ENCODE measurements at regions not wholly inside any gene's neighbourhood (a gene's known extent, or its start where the extent isn't known, plus 50 kb on each side); places are given as distances from the start of the nearest gene placed in this dataset.

DNA sequence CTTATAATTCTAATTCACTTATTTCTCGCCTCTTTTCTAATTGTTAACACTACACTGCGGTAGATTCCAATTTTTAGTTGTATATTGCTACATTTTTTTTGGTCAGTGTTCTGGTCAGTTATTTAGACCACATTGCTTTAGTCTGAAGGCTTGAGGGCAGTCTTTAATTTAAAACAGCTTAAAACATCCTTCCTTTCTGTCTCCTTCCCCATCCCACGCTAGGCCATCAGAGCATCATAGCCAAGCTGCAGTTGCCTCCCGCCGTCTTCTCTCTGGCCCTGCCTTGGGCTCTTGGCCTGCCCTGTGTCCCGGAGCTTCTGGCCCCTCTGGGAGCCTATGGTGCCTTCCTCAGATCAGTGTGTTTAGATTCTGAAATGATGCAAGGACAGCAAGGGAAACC is 52.6 kb upstream of the GLI2 start:
- Histone ChIP-seq H3K4me3 (no peak overlapping the region), H3K27ac (ENCODE audit: control insufficient read depth, insufficient read depth) (no peak overlapping the region), H3K9ac (ENCODE audit: control insufficient read depth, insufficient read depth, low read length) (no peak overlapping the region), H3K4me1 (ENCODE audit: control insufficient read depth, insufficient read depth, low read length) (no peaks in the 10 kb centered on the region), H3K9me3 (replicated peaks; ENCODE audit: control insufficient read depth, insufficient read depth, low read length) (no peaks in the 10 kb centered on the region), H3K36me3 (ENCODE audit: control insufficient read depth in 2 of 2, insufficient read depth in 2 of 2, low read length in 1 of 2) (no peaks in the 10 kb centered on the region), H3K79me2 (ENCODE audit: control insufficient read depth, insufficient read depth, low read length) (no peaks in the 10 kb centered on the region), H3K4me2 (ENCODE audit: control insufficient read depth, insufficient read depth) (no peak overlapping the region), H4K20me1 (ENCODE audit: control insufficient read depth, insufficient read depth) (no peaks in the 10 kb centered on the region), H2AFZ (ENCODE audit: control insufficient read depth, low read depth, low read length) (no peak overlapping the region), H3K27me3 (replicated peaks in 1 of 2; ENCODE audit: control insufficient read depth in 2 of 2, insufficient read depth in 2 of 2, low read length in 1 of 2) (peaks cover 0 to 2% of the 10 kb centered on the region in 2 experiments; a peak in 1 of 4 replicates)
- ChIA-PET POLR2A (no interaction called here), CTCF (no interaction called here), RAD21 (ENCODE audit: unreplicated experiment) (no interaction called here), SMC1A (ENCODE audit: uncharacterized antibody, unreplicated experiment) (no interaction called here)
- DNase-seq (ENCODE audit: low read depth, low spot score) = no peak
- no peak for FAIRE-seq
- no peak for ATAC-seq
- intact Hi-C loops (cut with micrococcal nuclease; ENCODE audit: unreplicated experiment) (loop anchor here (5.0 kb wide), 3 partner anchors 341 to 1041 kb away; no protein-coding TSS in a partner anchor), in situ Hi-C loops (cut with MboI) (loop anchor here (10.0 to 25.0 kb wide), 2 partner anchors 471 to 568 kb away; partner anchors contain the start of gene TMEM185B)
- TF ChIP-seq SREBF1 (IDR thresholded peaks at IDR 0.05; ENCODE audit: low read length) = no peak
- TF ChIP-seq, protein P1, sequence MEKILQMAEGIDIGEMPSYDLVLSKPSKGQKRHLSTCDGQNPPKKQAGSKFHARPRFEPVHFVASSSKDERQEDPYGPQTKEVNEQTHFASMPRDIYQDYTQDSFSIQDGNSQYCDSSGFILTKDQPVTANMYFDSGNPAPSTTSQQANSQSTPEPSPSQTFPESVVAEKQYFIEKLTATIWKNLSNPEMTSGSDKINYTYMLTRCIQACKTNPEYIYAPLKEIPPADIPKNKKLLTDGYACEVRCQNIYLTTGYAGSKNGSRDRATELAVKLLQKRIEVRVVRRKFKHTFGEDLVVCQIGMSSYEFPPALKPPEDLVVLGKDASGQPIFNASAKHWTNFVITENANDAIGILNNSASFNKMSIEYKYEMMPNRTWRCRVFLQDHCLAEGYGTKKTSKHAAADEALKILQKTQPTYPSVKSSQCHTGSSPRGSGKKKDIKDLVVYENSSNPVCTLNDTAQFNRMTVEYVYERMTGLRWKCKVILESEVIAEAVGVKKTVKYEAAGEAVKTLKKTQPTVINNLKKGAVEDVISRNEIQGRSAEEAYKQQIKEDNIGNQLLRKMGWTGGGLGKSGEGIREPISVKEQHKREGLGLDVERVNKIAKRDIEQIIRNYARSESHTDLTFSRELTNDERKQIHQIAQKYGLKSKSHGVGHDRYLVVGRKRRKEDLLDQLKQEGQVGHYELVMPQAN (conservative IDR thresholded peaks at IDR 0.05) = no peak
- TF ChIP-seq RAD51 (IDR thresholded peaks at IDR 0.05) = no peak
- no peak for TF ChIP-seq CBFB (IDR thresholded peaks at IDR 0.05; ENCODE audit: low read depth)
- no peak for TF ChIP-seq MTA2 (IDR thresholded peaks at IDR 0.05; ENCODE audit: low read depth)
- no peak for TF ChIP-seq CHD4 (IDR thresholded peaks at IDR 0.05)
- no peak for TF ChIP-seq NR2C1 (IDR thresholded peaks at IDR 0.05)
- no peak for TF ChIP-seq STAT3 (IDR thresholded peaks at IDR 0.05; ENCODE audit: low read depth, low read length)
- no peak for TF ChIP-seq FOXK2 (IDR thresholded peaks at IDR 0.05)
- TF ChIP-seq SUPT20H (IDR thresholded peaks at IDR 0.05; ENCODE audit: borderline replicate concordance, control insufficient read depth, low read depth, low read length) = no peak
- TF ChIP-seq POLR2AphosphoS2 (IDR thresholded peaks at IDR 0.05; ENCODE audit: low read depth, low read length) = no peak
- no peak for TF ChIP-seq CREB1 (IDR thresholded peaks at IDR 0.05; ENCODE audit: low read depth)
- no peak for TF ChIP-seq USF2 (IDR thresholded peaks at IDR 0.05; ENCODE audit: borderline replicate concordance, low read depth, low read length)
- no peak for TF ChIP-seq ESRRA (IDR thresholded peaks at IDR 0.05; ENCODE audit: low read length)
- TF ChIP-seq ZZZ3 (IDR thresholded peaks at IDR 0.05; ENCODE audit: control insufficient read depth, insufficient read length, low read depth) = no peak
- TF ChIP-seq POLR2A (IDR thresholded peaks at IDR 0.05; ENCODE audit: low read depth, low read length) = no peak
- TF ChIP-seq, protein P2, sequence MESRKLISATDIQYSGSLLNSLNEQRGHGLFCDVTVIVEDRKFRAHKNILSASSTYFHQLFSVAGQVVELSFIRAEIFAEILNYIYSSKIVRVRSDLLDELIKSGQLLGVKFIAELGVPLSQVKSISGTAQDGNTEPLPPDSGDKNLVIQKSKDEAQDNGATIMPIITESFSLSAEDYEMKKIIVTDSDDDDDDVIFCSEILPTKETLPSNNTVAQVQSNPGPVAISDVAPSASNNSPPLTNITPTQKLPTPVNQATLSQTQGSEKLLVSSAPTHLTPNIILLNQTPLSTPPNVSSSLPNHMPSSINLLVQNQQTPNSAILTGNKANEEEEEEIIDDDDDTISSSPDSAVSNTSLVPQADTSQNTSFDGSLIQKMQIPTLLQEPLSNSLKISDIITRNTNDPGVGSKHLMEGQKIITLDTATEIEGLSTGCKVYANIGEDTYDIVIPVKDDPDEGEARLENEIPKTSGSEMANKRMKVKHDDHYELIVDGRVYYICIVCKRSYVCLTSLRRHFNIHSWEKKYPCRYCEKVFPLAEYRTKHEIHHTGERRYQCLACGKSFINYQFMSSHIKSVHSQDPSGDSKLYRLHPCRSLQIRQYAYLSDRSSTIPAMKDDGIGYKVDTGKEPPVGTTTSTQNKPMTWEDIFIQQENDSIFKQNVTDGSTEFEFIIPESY (IDR thresholded peaks at IDR 0.05) = no peak
- TF ChIP-seq PML (IDR thresholded peaks at IDR 0.05; ENCODE audit: low read length) = no peak
- TF ChIP-seq EP300 (IDR thresholded peaks at IDR 0.05; ENCODE audit: borderline replicate concordance in 1 of 2, control insufficient read depth in 1 of 2, low read depth in 2 of 2, low read length in 2 of 2) = no peak
- BruUV-seq (replicated peaks) = no TSS peak
- 61% methylated on average over 6 of the region's 6 CpGs for WGBS (ENCODE audit: insufficient coverage, insufficient replicate concordance, low lambda C conversion rate, missing lambda C conversion rate)

Data from GM12878 (cell line).